Adrenal gland (tissue), 9 donors: ENCODE measurements at regions not wholly inside any gene's neighbourhood (a gene's known extent, or its start where the extent isn't known, plus 50 kb on each side); places are given as distances from the start of the nearest gene placed in this dataset.

Source experiments
- DNase-seq, 7 donors: peaks; one replicate each; pipeline ENCODE4 v3.0.0-alpha.2; 2019 to 2020
- H3K27ac ChIP-seq, 5 donors: fragments of 200-600 bp; sonication (generic) in 4 of 5; 1 replicate in 3 of 5; 2 replicates in 2 of 5; pipeline versions ENCODE4 v1.5.1 to v1.8.0; 2016 to 2020; ENCODE audit warnings: mild to moderate bottlenecking in 1 of 5
- H3K27me3 ChIP-seq: fragments of 200-600 bp; 2 replicates; pipeline ENCODE4 v1.8.0; 2021
- H3K36me3 ChIP-seq, 2 donors: fragments of 200-600 bp; replicated peaks in 1 of 2; 1 replicate in 1 of 2; 2 replicates in 1 of 2; pipeline versions ENCODE4 v1.5.1 to v1.8.0; 2018 to 2022
- H3K4me1 ChIP-seq, 2 donors: fragments of 200-600 bp; replicated peaks in 1 of 2; 1 replicate in 1 of 2; 2 replicates in 1 of 2; pipeline versions ENCODE4 v1.5.1 to v1.8.0; 2018 to 2021
- H3K4me3 ChIP-seq, 4 donors: fragments of 200-600 bp; sonication (generic) in 3 of 4; one replicate each; pipeline ENCODE4 v1.5.1; 2016 to 2018
- H3K9me3 ChIP-seq, 3 donors: fragments of 200-600 bp; sonication (generic) in 1 of 3; replicated peaks in 1 of 3; 1 replicate in 2 of 3; 2 replicates in 1 of 3; pipeline versions ENCODE4 v1.5.1 to v1.8.0; 2016 to 2021
- CTCF ChIP-seq, 6 experiments: fragments of 450-650 bp in 4 of 6; fragments of 200-600 bp in 2 of 6; sonication (generic) in 1 of 6; IDR thresholded peaks; 1 replicate in 5 of 6; 2 replicates in 1 of 6; pipeline versions ENCODE4 v1.5.1 to v1.8.0; 2016 to 2021; ENCODE audit warnings: antibody characterized with exemption in 6 of 6, mild to moderate bottlenecking in 2 of 6, moderate library complexity in 1 of 6
- POLR2A ChIP-seq, 2 donors: fragments of 450-650 bp; IDR thresholded peaks; one replicate each; pipeline ENCODE4 v1.6.1; 2017; ENCODE audit warnings: antibody characterized with exemption in 2 of 2, mild to moderate bottlenecking in 2 of 2, moderate library complexity in 1 of 2
- WGBS, 4 donors: extraction: QIAGEN DNeasy Blood & Tissue Kit in 2 of 4; methylation state at CpG; one replicate each; pipeline versions ENCODE4 v1.1.5 to v1.1.7; 2013 to 2017; 5-methylcytosine and 5-hydroxymethylcytosine counted together
- intact Hi-C, 2 donors: fragments of 100-400 bp; cut with DNase I; formaldehyde crosslinking; loops; one replicate each; pipeline versions ENCODE4 v1.14.1 to v1.15.0; 2022 to 2023
- donor health status: healthy with polysubstance abuse.
- donor health status: Bipolar disorder and iron deficiency.
- donor health status: DM: yes; HTN: yes; CAD: no.
- donor health status: DM: no; HTN: no; CAD: no.
- donor health status: DM: no; HTN: no; CAD: no.

- Histone ChIP-seq H3K9me3 (no peaks in the 10 kb centered on the region), H3K4me1 (no peaks in the 10 kb centered on the region), H3K27me3 (no peaks in the 10 kb centered on the region), H3K4me3 (no peak overlapping the region), H3K36me3 (no peaks in the 10 kb centered on the region), H3K27ac (no peak overlapping the region)
- WGBS, 4 donors: 61 to 69% (median 63%) methylated on average over 3 of the region's 3 CpGs; no CpG with 5 or more reads in 1 of the 4 donors
- no peak for DNase-seq
- no peak for TF ChIP-seq POLR2A (IDR thresholded peaks at IDR 0.05)
- TF ChIP-seq CTCF (IDR thresholded peaks at IDR 0.05): no peak
- intact Hi-C loops: no loop called here
These were observed 325.1 kb upstream of the RAB6C start for GRCh38 chr2:129654331-129654730.

DNA sequence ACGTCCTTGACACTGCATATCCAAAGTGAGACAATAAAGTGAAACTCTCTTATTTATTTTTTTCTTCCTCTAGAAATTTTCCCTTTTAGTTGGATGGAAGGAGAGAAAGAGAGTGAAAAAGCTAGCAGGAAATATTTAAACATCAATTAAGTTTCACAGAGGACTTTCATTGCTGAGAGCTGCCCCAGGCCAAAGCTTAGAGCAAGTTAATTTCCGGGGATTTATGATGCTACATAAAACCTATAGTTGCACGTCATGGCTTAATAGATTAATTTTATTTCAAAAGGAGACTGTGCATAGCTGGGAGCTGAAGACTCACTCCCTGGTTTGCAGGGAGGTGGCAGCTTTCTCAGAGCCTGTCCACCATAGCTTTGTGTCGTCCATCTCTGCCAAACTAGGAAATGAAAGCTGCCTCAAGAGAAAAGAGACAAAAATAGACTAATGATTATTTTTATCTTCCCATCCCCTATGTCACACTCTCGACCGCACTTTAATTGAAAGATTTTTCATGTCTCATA is 323.3 kb upstream of the RAB6C start:
- H3K4me3 ChIP-seq: no peak overlapping the region
- H3K9me3 ChIP-seq: no peaks in the 10 kb centered on the region
- TF ChIP-seq CTCF (IDR thresholded peaks at IDR 0.05): no peak
- TF ChIP-seq POLR2A (IDR thresholded peaks at IDR 0.05): no peak
- no peak overlapping the region for H3K27ac ChIP-seq
- DNase-seq: no peak
- no peaks in the 10 kb centered on the region for H3K27me3 ChIP-seq
- intact Hi-C loops: no loop called here
- no peaks in the 10 kb centered on the region for H3K4me1 ChIP-seq
- WGBS, 4 donors: 49 to 62% (median 59%) methylated on average over 6 of the region's 6 CpGs
- no peaks in the 10 kb centered on the region for H3K36me3 ChIP-seq

GRCh38 chr2:129658430-129658829 is 321.0 kb upstream of the RAB6C start:
- no peak overlapping the region for H3K27ac ChIP-seq
- H3K9me3 ChIP-seq: no peaks in the 10 kb centered on the region
- H3K36me3 ChIP-seq: no peaks in the 10 kb centered on the region
- no peaks in the 10 kb centered on the region for H3K27me3 ChIP-seq
- H3K4me1 ChIP-seq: no peaks in the 10 kb centered on the region
- no peak for DNase-seq
- WGBS, 4 donors: 86 to 93% (median 92%) methylated on average over 4 to 5 of the region's 5 CpGs
- intact Hi-C loops: no loop called here
- no peak for TF ChIP-seq POLR2A (IDR thresholded peaks at IDR 0.05)
- TF ChIP-seq CTCF (IDR thresholded peaks at IDR 0.05): no peak
- no peak overlapping the region for H3K4me3 ChIP-seq

- 61 to 73% (median 67%) methylated on average over 1 of the region's 1 CpG for WGBS, 4 donors
- no peaks in the 10 kb centered on the region for H3K9me3 ChIP-seq
These were observed 317.5 kb upstream of the RAB6C start for GRCh38 chr2:129661935-129662334.

More at GRCh38 chr2:129661935-129662334, 317.5 kb upstream of the RAB6C start:
- TF ChIP-seq CTCF (IDR thresholded peaks at IDR 0.05): no peak
- TF ChIP-seq POLR2A (IDR thresholded peaks at IDR 0.05): no peak
- H3K36me3 ChIP-seq: no peaks in the 10 kb centered on the region
- DNase-seq: no peak
- H3K4me3 ChIP-seq: no peak overlapping the region
- no peaks in the 10 kb centered on the region for H3K27me3 ChIP-seq
- no peak overlapping the region for H3K27ac ChIP-seq
- intact Hi-C loops: no loop called here
- no peaks in the 10 kb centered on the region for H3K4me1 ChIP-seq
